ENCODE measurements at regions not wholly inside any gene's neighbourhood (a gene's known extent, or its start where the extent isn't known, plus 50 kb on each side); places are given as distances from the start of the nearest gene placed in this dataset.

GRCh38 chr5:158543539-158544387, 556.0 kb downstream of the EBF1 start:
- DNase-seq (ENCODE audit: low read depth, low spot score) = no peak
- 23% methylated on average over 6 of the region's 6 CpGs for WGBS (ENCODE audit: insufficient coverage, insufficient replicate concordance, low lambda C conversion rate, missing lambda C conversion rate)
- ChIA-PET SMC1A (ENCODE audit: uncharacterized antibody, unreplicated experiment) (interaction anchor here (0.6 to 1.0 kb wide), 2 partner anchors 20 to 30 kb away, joined by 3 read pairs; no protein-coding TSS in a partner anchor), RAD21 (ENCODE audit: unreplicated experiment) (interaction anchor here (1.4 kb wide), 2 partner anchors 10 to 135 kb away, joined by 3 read pairs; no protein-coding TSS in a partner anchor), CTCF (interaction anchor here (0.7 to 1.0 kb wide), 2 partner anchors 218 to 719 kb away, joined by 3 read pairs; no protein-coding TSS in a partner anchor), POLR2A (no interaction called here)
- peaks cover 4% of the 10 kb centered on the region; the same call in 1 of the 2 replicates for H3K4me1 ChIP-seq (ENCODE audit: control insufficient read depth, insufficient read depth, low read length)
- no peaks in the 10 kb centered on the region for H3K79me2 ChIP-seq (ENCODE audit: control insufficient read depth, insufficient read depth, low read length)
- in situ Hi-C loops (cut with MboI) = no loop called here
- no peak overlapping the region for H3K9ac ChIP-seq (ENCODE audit: control insufficient read depth, insufficient read depth, low read length)
- ATAC-seq = peak; percentile 71
- H3K9me3 ChIP-seq (replicated peaks; ENCODE audit: control insufficient read depth, insufficient read depth, low read length) = no peaks in the 10 kb centered on the region
- no peaks in the 10 kb centered on the region for H3K27me3 ChIP-seq (replicated peaks in 1 of 2; ENCODE audit: control insufficient read depth in 2 of 2, insufficient read depth in 2 of 2, low read length in 1 of 2)
- intact Hi-C loops (cut with micrococcal nuclease; ENCODE audit: unreplicated experiment) = no loop called here
- H2AFZ ChIP-seq (ENCODE audit: control insufficient read depth, low read depth, low read length) = no peak overlapping the region
- no peak for FAIRE-seq
- no TSS peak for BruUV-seq (replicated peaks)
- H3K4me2 ChIP-seq (ENCODE audit: control insufficient read depth, insufficient read depth) = no peak overlapping the region
- no peaks in the 10 kb centered on the region for H4K20me1 ChIP-seq (ENCODE audit: control insufficient read depth, insufficient read depth)
- H3K36me3 ChIP-seq (ENCODE audit: control insufficient read depth in 2 of 2, insufficient read depth in 2 of 2, low read length in 1 of 2) = no peaks in the 10 kb centered on the region
- H3K4me3 ChIP-seq = no peak overlapping the region
- no peak overlapping the region for H3K27ac ChIP-seq (ENCODE audit: control insufficient read depth, insufficient read depth)
- TF ChIP-seq SKIL (IDR thresholded peaks at IDR 0.05; ENCODE audit: low read depth, poor library complexity, severe bottlenecking) (no peak), IRF4 (IDR thresholded peaks at IDR 0.05; ENCODE audit: low read depth, low read length) (peak; percentile 46; the same call in 1 of the 2 replicates), JUNB (IDR thresholded peaks at IDR 0.05) (peak; percentile 52)
